Activated CD4-positive, alpha-beta T cell treated with anti-CD3 and anti-CD28 coated beads, Interleukin-2, amount 10 ng/mL, durations not matched to agents 7 days and 5 days (primary cell): ENCODE measurements at regions not wholly inside any gene's neighbourhood (a gene's known extent, or its start where the extent isn't known, plus 50 kb on each side); places are given as distances from the start of the nearest gene placed in this dataset.
"Not testable (repeated sequence)": the region's sequence is repeated elsewhere in the genome, so short reads cannot be mapped to it uniquely, and the experiment has no call there.

Source experiments
- CTCF ChIA-PET: fragments of 350-600 bp; sonication (Branson Sonifier 250); formaldehyde crosslinking; loops from one replicate; lab custom pipeline; 2021; ENCODE audit warnings: antibody characterized with exemption; lab: Charles Lee
- POLR2A ChIA-PET: fragments of 350-600 bp; sonication (Branson Sonifier 250); formaldehyde crosslinking; loops from one replicate; lab custom pipeline; 2021; ENCODE audit warnings: antibody characterized with exemption; lab: Charles Lee
- DNase-seq: peaks from one replicate; pipeline ENCODE4 v3.0.0-alpha.2; 2020
- H3K27ac Mint-ChIP-seq: one replicate; pipeline ENCODE4 v1.8.0; 2021; ENCODE audit warnings: mild to moderate bottlenecking, moderate library complexity, mixed read lengths
- H3K27me3 Mint-ChIP-seq: one replicate; pipeline ENCODE4 v1.8.0; 2021; ENCODE audit warnings: mixed read lengths
- H3K36me3 Mint-ChIP-seq: one replicate; pipeline ENCODE4 v1.8.0; 2021; ENCODE audit warnings: low read depth, mixed read lengths
- H3K4me1 Mint-ChIP-seq: one replicate; pipeline ENCODE4 v1.8.0; 2021; ENCODE audit warnings: mixed read lengths
- H3K4me3 Mint-ChIP-seq: one replicate; pipeline ENCODE4 v1.8.0; 2021; ENCODE audit warnings: mild to moderate bottlenecking, moderate library complexity, mixed read lengths
- H3K9me3 Mint-ChIP-seq: one replicate; pipeline ENCODE4 v1.8.0; 2021; ENCODE audit warnings: mixed read lengths

DNA sequence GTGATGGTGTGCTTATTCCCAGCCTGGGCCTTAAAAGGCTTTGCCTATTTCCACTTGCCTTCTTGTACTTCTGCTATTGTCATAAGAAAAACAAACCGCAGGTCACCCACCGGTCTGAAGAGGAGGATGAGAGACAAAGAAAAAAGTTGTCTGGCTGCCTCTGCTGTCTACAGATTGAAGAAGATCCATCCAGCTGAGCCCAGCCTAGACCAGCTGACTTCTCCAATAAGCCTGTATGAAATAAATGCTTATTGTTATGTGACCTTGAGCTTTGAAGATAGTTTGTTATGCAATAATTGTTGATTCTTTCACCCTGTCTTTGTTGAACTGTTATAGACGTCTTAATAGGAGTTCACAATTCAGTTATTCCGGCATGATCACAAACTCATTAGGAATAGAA is 223.8 kb upstream of the PRSS16 start:
- peaks cover 4% of the 10 kb centered on the region for H3K9me3 Mint-ChIP-seq
- H3K27me3 Mint-ChIP-seq: peaks cover 57% of the 10 kb centered on the region
- CTCF ChIA-PET: interaction anchor here (0.6 kb wide), 1 partner anchor 1497 kb away, joined by 3 read pairs; no protein-coding TSS in a partner anchor

DNA sequence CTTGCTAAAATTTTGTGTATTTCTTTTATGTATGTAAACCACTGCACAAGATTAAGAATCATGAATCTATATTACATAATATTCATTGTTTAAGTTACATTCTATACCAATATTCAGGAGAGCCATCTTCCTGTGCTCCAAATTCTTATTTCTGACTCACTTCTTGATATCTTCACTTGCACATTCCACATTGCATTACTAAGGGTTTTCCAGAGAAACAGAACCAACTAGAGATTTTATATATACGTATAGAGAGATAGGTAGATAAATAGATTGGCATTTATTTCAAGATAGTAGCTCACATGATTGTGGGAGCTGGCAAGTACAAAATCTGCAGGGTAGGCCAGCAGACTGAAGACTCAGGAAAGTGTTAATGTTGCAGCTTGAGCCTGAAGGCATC is 222.2 kb upstream of the PRSS16 start:
- no peaks in the 10 kb centered on the region for H3K36me3 Mint-ChIP-seq
- ChIA-PET CTCF (no interaction called here), POLR2A (no interaction called here)
- peaks cover 2% of the 10 kb centered on the region for H3K9me3 Mint-ChIP-seq
- H3K27ac Mint-ChIP-seq: no peak overlapping the region
- H3K4me1 Mint-ChIP-seq: peaks cover 5% of the 10 kb centered on the region
- H3K27me3 Mint-ChIP-seq: peaks cover 48% of the 10 kb centered on the region
- H3K4me3 Mint-ChIP-seq: no peak overlapping the region
- DNase-seq: no peak

More for the DNA sequence above, 223.8 kb upstream of the PRSS16 start:
- no peak for DNase-seq
- Mint-ChIP-seq H3K4me1 (peaks cover 6% of the 10 kb centered on the region), H3K36me3 (no peaks in the 10 kb centered on the region), H3K4me3 (no peak overlapping the region), H3K27ac (no peak overlapping the region)
- POLR2A ChIA-PET: no interaction called here

DNA sequence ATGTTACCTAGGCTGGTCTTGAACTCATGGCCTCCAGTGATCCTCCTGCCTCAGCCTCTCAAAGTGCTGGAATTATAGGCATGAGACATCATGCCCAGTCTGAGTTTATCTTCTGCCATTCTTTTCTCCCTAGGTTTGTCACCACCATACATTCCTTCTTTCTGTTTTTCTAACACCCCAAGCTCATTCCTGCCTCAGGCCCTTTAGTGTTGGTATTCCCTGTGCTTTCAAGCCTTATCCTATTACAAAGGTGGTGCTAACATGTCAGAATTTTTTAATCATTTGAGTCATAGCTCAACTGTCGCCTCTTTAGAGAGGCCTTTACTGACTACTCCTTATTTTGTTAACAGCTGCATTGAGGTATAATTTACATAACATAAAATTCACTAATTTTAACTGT is 221.1 kb upstream of the PRSS16 start:
- H3K27ac Mint-ChIP-seq: no peak overlapping the region
- ChIA-PET POLR2A (no interaction called here), CTCF (no interaction called here)
- no peak overlapping the region for H3K4me3 Mint-ChIP-seq
- H3K9me3 Mint-ChIP-seq: no peaks in the 10 kb centered on the region
- peaks cover 41% of the 10 kb centered on the region for H3K27me3 Mint-ChIP-seq
- no peaks in the 10 kb centered on the region for H3K4me1 Mint-ChIP-seq
- no peak for DNase-seq
- H3K36me3 Mint-ChIP-seq: no peaks in the 10 kb centered on the region

DNA sequence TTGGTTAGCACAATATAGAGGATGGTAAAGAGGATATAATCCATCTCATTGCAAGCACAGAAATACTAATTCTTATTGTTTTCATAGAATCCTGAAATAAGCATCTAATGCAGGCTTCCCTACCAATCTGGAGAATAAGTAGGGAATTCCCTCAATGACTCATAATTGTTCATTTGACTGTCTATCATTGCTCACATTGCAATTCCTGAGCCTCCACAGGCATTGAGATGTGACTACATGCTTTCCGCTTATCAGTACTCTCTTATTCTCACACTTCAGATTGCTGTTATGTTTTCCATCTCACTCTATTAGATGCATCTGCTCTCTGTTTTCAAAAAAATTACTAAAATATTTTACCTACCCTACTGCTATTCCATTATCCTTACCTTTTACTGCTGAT is 216.2 kb upstream of the PRSS16 start:
- H3K4me1 Mint-ChIP-seq: no peaks in the 10 kb centered on the region
- H3K4me3 Mint-ChIP-seq: no peak overlapping the region
- H3K36me3 Mint-ChIP-seq: no peaks in the 10 kb centered on the region
- no peak overlapping the region for H3K27ac Mint-ChIP-seq
- ChIA-PET POLR2A (no interaction called here), CTCF (no interaction called here)
- peaks cover 26% of the 10 kb centered on the region for H3K27me3 Mint-ChIP-seq
- H3K9me3 Mint-ChIP-seq: no peaks in the 10 kb centered on the region
- DNase-seq: no peak

DNA sequence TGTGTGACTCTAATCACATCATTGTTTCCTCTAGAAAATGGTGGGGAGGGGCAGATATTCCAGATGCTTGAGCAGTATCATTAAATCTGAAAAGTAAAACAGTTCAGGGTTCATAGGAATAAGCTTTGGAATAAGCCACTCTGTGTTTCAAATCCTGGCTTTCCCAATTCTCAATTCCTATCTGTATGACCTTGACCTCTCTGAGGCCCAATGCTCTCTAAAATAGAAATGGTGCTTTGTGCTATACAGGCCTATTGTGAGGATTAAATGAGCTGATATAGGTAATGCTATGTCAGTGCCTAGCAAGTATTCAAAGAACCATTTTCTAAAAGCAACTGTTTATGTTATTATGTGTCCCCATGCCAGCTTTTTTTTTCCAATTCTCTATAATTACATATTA is 209.0 kb upstream of the PRSS16 start:
- H3K9me3 Mint-ChIP-seq: no peaks in the 10 kb centered on the region
- no peaks in the 10 kb centered on the region for H3K36me3 Mint-ChIP-seq
- peaks cover 41% of the 10 kb centered on the region for H3K27me3 Mint-ChIP-seq
- ChIA-PET POLR2A (no interaction called here), CTCF (no interaction called here)
- no peak for DNase-seq
- no peak overlapping the region for H3K4me3 Mint-ChIP-seq
- H3K27ac Mint-ChIP-seq: no peak overlapping the region
- H3K4me1 Mint-ChIP-seq: no peaks in the 10 kb centered on the region

DNA sequence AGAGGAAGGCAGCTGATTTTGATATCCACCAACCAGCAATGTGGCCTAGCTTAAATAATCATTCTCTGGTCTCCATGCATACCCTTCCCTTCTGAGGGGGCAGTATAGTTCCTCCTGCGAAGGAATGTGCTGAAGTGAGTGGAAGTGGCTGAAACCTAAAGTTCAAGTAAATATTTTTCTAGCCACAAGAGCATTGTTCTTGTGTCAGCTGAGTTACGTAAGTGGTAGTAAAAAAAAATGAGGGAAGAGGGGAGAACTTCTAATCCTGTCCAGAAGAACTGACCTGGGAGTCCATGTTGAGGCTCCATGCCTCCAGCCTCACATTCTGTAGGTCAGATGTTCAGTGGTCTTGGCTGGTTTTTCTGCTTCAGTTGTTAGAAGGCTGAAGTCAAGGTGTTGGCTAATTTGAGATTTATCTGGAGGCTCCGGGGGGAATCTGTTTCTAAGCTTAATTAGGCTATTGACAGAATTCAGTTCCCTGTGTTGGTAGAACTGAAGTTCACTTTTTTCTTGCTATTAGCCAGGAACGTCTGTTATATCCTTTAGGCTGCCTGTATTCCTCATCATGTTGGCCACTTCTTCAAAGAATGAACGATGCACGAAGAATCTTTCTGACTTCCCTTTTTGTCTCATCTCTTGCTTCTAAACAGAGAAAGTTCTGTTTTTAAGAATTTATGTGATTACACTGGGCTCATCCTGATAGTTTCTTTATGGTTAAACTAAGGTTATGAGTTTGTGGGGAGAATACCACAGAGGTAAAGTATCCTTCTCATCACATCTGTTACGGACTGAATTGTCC is 207.1 kb upstream of the PRSS16 start:
- no peak overlapping the region for H3K27ac Mint-ChIP-seq
- H3K36me3 Mint-ChIP-seq: no peaks in the 10 kb centered on the region
- H3K27me3 Mint-ChIP-seq: peaks cover 37% of the 10 kb centered on the region
- H3K4me3 Mint-ChIP-seq: no peak overlapping the region
- no peak for DNase-seq
- POLR2A ChIA-PET: no interaction called here
- no peaks in the 10 kb centered on the region for H3K9me3 Mint-ChIP-seq
- CTCF ChIA-PET: no interaction called here
- H3K4me1 Mint-ChIP-seq: no peaks in the 10 kb centered on the region

DNA sequence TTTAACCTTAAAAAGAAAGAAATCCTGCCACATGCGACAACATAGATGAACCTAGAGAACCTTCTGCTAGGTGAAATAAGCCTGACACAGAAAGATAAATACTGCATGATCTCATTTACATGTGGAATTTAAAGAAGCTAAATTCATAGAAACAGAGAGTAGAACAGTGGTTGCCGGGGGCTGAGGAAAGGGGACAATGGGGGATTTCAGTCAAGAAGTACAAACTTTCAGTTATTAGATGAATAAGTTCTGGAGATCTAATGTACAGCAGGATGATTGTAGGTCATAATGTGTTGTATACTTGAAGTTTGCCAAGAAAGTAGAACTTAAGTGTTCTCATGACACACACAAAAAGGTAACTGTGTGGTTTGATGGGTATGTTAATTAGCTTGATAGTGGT is 204.3 kb upstream of the PRSS16 start:
- CTCF ChIA-PET: interaction anchor here (0.9 kb wide), 1 partner anchor 23 kb away, joined by 3 read pairs; no protein-coding TSS in a partner anchor
- H3K9me3 Mint-ChIP-seq: no peaks in the 10 kb centered on the region
- H3K36me3 Mint-ChIP-seq: no peaks in the 10 kb centered on the region
- H3K4me1 Mint-ChIP-seq: no peaks in the 10 kb centered on the region
- H3K27me3 Mint-ChIP-seq: peaks cover 29% of the 10 kb centered on the region
- no peak overlapping the region for H3K4me3 Mint-ChIP-seq
- no peak for DNase-seq
- H3K27ac Mint-ChIP-seq: no peak overlapping the region
- POLR2A ChIA-PET: no interaction called here

DNA sequence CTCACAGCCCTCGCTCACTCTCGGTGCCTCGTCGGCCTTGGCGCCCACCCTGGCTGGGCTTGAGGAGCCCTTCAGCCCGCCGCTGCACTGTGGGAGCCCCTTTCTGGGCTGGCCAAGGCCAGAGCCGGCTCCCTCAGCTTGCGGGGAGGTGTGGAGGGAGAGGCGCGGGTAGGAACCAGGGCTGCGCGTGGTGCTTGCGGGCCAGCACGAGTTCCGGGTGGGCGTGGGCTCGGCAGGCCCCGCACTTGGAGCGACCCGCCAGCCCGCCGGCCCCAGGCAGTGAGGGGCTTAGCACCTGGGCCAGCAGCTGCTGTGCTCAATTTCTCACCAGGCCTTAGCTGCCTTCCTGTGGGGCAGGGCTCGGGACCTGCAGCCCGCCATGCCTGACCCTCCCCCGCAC is 202.4 kb upstream of the PRSS16 start:
- H3K27ac Mint-ChIP-seq, H3K9me3 Mint-ChIP-seq, DNase-seq, CTCF ChIA-PET, H3K4me3 Mint-ChIP-seq, H3K4me1 Mint-ChIP-seq, POLR2A ChIA-PET, H3K36me3 Mint-ChIP-seq: not testable (repeated sequence)
- H3K27me3 Mint-ChIP-seq: peaks cover 26% of the 10 kb centered on the region

DNA sequence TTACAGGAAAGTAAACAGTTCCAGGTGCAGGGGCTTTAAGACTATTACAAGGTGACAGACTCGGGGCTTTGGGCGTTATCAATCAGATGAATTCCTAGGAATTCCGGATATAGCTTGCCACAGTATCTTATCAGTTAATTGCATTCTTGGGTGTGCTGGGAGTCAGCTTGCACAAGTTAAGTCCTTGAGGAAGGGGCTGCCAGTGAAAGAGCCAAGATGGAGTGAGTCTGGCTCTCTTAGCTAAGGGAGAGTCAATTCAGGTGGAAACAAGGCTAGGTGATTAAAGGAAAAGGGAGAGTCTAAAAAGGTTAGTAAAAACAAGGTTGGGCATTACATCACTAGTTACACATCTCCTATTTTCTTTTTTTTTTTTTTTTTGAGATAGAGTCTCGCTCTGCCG is 199.8 kb upstream of the PRSS16 start:
- CTCF ChIA-PET: not testable (repeated sequence)

DNA sequence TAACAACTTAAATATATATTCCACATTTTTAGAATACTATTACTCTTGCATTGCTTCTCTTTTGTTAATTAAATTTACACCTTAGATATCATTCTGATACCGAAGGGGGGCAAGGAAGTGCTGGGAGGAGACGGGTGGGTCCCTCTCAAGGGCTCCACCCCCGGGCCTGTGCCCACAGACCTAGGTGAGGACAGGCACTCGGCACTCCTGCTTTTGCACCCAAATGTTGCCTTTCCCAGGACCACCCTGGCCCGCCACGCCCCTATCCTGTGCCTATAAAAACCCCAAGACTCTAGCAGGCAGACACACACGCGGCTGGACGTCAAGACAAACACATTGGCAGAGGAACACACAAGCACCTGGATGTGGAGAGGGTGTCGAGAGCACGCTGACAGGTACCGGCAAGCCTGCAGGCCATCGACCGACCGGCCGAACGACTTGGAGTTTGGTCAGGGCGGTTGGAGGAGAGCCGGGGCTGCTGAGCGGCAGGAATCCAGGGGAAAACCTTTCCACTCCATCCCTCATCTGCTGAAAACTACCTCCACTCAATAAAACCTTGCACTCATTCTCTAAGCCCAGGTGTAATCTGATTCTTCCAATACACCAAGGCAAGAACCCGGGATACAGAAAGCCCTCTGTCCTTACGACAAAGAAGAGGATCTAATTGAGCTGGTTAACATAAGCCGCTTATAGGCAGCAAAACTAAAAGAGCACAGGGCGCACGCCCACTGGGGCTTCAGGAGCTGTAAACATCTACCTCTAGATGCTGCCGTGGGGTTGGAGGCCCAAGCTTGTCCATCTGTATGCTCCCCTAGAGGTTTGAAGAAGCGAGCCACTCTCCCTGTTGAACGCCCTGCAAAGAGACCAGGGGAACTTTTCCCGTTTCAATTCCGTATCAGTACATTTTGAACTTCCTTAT is 197.4 kb upstream of the PRSS16 start:
- Mint-ChIP-seq H3K36me3 (no peaks in the 10 kb centered on the region), H3K4me1 (no peaks in the 10 kb centered on the region), H3K4me3 (no peak overlapping the region), H3K27me3 (peaks cover 5% of the 10 kb centered on the region), H3K9me3 (no peaks in the 10 kb centered on the region), H3K27ac (no peak overlapping the region)
- no peak for DNase-seq
- ChIA-PET CTCF (no interaction called here), POLR2A (no interaction called here)

More for the DNA sequence above, 199.8 kb upstream of the PRSS16 start:
- peaks cover 12% of the 10 kb centered on the region for H3K27me3 Mint-ChIP-seq
- DNase-seq, H3K27ac Mint-ChIP-seq, H3K4me1 Mint-ChIP-seq, H3K4me3 Mint-ChIP-seq, POLR2A ChIA-PET, H3K36me3 Mint-ChIP-seq, H3K9me3 Mint-ChIP-seq: not testable (repeated sequence)

DNA sequence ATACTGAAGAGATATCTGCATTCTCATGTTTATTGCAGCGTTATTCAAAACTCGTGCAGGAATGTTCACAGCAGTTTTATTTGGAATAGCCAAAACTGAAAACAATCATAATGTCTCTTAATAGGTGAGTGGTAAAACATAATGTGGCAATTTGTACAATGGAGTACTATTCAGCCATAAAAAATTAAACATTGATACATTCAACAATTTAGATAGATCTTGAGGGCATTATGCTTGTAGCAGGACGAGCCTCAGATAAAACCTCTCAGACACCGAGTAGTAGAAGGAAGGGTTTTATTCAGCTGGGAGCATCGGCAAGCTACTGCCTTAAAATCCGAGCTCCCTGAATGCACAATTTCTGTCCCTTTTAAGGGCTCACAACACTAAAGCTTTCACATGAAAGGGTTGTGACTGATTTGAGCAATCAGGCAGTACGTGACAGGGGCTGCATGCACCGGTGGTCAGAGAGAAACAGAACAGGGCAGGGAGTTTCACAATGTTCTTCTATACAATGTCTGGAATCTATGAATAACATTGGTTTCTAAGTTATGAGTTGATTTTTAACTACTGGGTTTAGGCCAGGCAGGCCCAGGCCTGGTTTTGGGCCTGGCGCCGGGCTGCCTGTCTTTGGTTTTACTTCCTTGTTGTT is 195.3 kb upstream of the PRSS16 start:
- H3K9me3 Mint-ChIP-seq, H3K36me3 Mint-ChIP-seq, POLR2A ChIA-PET, H3K4me3 Mint-ChIP-seq, CTCF ChIA-PET, DNase-seq, H3K27ac Mint-ChIP-seq, H3K4me1 Mint-ChIP-seq: not testable (repeated sequence)
- peaks cover 16% of the 10 kb centered on the region for H3K27me3 Mint-ChIP-seq

DNA sequence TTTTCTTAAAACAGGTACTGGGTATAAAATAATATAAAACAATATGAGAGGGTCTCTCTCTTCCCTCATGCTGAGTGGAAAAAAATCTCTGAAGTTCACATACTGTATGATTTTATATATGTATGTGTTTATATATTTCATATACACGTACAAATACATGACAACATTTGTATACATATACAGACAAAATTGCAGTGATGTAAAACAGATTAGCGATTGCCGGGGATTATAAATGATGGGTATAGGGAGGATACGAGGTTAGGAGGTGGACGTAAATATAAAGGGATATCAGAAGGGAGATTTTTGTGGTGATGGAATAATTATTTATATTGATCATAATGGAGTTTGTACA is 194.8 kb upstream of the PRSS16 start:
- DNase-seq: no peak
- CTCF ChIA-PET: no interaction called here
- peaks cover 16% of the 10 kb centered on the region for H3K27me3 Mint-ChIP-seq
- no peak overlapping the region for H3K4me3 Mint-ChIP-seq
- H3K4me1 Mint-ChIP-seq: no peaks in the 10 kb centered on the region
- POLR2A ChIA-PET: no interaction called here
- no peaks in the 10 kb centered on the region for H3K9me3 Mint-ChIP-seq
- H3K36me3 Mint-ChIP-seq: no peaks in the 10 kb centered on the region
- no peak overlapping the region for H3K27ac Mint-ChIP-seq

DNA sequence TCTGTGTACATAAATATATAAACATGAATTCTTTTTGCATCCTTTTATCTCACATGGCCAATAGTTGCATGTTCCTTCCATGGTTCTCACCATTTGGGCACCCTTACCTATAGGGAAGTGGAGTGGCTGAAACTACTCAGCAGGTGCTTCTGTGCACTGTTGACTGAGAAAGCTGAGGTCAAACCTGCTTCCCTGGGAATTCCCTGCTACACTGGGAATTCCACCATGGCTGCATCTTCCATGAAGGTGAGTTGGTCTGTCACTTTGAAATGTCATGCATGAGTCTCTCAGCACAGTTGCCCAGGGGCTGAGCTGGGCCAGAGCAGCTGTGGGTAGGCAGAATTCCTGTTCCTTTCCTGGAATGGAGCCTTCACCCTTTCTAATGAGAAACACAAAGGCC is 193.8 kb upstream of the PRSS16 start:
- H3K27me3 Mint-ChIP-seq: peaks cover 18% of the 10 kb centered on the region
- DNase-seq: no peak
- no peaks in the 10 kb centered on the region for H3K36me3 Mint-ChIP-seq
- POLR2A ChIA-PET: no interaction called here
- CTCF ChIA-PET: no interaction called here
- H3K4me1 Mint-ChIP-seq: no peaks in the 10 kb centered on the region
- no peak overlapping the region for H3K4me3 Mint-ChIP-seq
- no peaks in the 10 kb centered on the region for H3K9me3 Mint-ChIP-seq
- H3K27ac Mint-ChIP-seq: no peak overlapping the region
